Lung microvascular endothelial cell (primary cell): ENCODE measurements at regions not wholly inside any gene's neighbourhood (a gene's known extent, or its start where the extent isn't known, plus 50 kb on each side); places are given as distances from the start of the nearest gene placed in this dataset.

Experiments
- DNase-seq, 2 donors: peaks; one replicate each; pipeline versions ENCODE4 v3.0.0 to v3.0.0-alpha.2; 2010; ENCODE audit warnings: low read depth in 2 of 2

GRCh38 chr3:59418836-59419235, 369.0 kb upstream of the CFAP20DC start:
- no peak for DNase-seq

- DNase-seq = no peak
Measured at GRCh38 chr3:59412516-59412915, 362.7 kb upstream of the CFAP20DC start.

- DNase-seq = no peak
Measured at GRCh38 chr3:59411694-59412093, 361.9 kb upstream of the CFAP20DC start.

GRCh38 chr3:59411186-59411585, 361.4 kb upstream of the CFAP20DC start:
- DNase-seq = no peak

GRCh38 chr3:59408047-59408624, 358.3 kb upstream of the CFAP20DC start:
- DNase-seq = no peak

- no peak for DNase-seq
Measured at GRCh38 chr3:59407425-59407824, 357.6 kb upstream of the CFAP20DC start.

- no peak for DNase-seq
Measured at GRCh38 chr3:59406943-59407342, 357.1 kb upstream of the CFAP20DC start.

- no peak for DNase-seq
Measured at GRCh38 chr3:59404851-59405250, 355.0 kb upstream of the CFAP20DC start.

- DNase-seq = no peak
Measured at GRCh38 chr3:59404064-59404463, 354.2 kb upstream of the CFAP20DC start.

GRCh38 chr3:59401924-59402323, 352.1 kb upstream of the CFAP20DC start:
- no peak for DNase-seq

- no peak for DNase-seq
Measured at GRCh38 chr3:59392116-59392515, 342.3 kb upstream of the CFAP20DC start.

- DNase-seq = no peak
Measured at GRCh38 chr3:59391131-59391530, 341.3 kb upstream of the CFAP20DC start.

GRCh38 chr3:59388555-59389270, 338.9 kb upstream of the CFAP20DC start:
- DNase-seq = no peak

GRCh38 chr3:59386165-59386564, 336.3 kb upstream of the CFAP20DC start:
- DNase-seq = no peak

- no peak for DNase-seq
Measured at GRCh38 chr3:59385547-59385946, 335.7 kb upstream of the CFAP20DC start.

- no peak for DNase-seq
Measured at GRCh38 chr3:59381282-59381681, 331.5 kb upstream of the CFAP20DC start.

- no peak for DNase-seq
Measured at GRCh38 chr3:59380146-59380545, 330.3 kb upstream of the CFAP20DC start.

GRCh38 chr3:59374818-59375211, 325.0 kb upstream of the CFAP20DC start:
- DNase-seq = no peak

- no peak for DNase-seq
Measured at GRCh38 chr3:59374091-59374817, 324.4 kb upstream of the CFAP20DC start.

GRCh38 chr3:59372346-59372745, 322.5 kb upstream of the CFAP20DC start:
- no peak for DNase-seq

GRCh38 chr3:59368900-59369675, 319.3 kb upstream of the CFAP20DC start:
- no peak for DNase-seq

- DNase-seq = no peak
Measured at GRCh38 chr3:59367150-59367549, 317.3 kb upstream of the CFAP20DC start.
